NB4 (cell line): ENCODE measurements at regions not wholly inside any gene's neighbourhood (a gene's known extent, or its start where the extent isn't known, plus 50 kb on each side); places are given as distances from the start of the nearest gene placed in this dataset.

Experiments
- DNase-seq: peaks from one replicate; pipeline ENCODE4 v3.0.0; 2010; ENCODE audit warnings: low read depth
- H3K4me3 ChIP-seq: one replicate; pipeline ENCODE4 v1.5.1; 2011; ENCODE audit warnings: mild to moderate bottlenecking, low read depth, low read length, moderate library complexity
- CTCF ChIP-seq: IDR thresholded peaks from one replicate; pipeline ENCODE4 v1.5.1; 2012; ENCODE audit warnings: low read depth, low read length
- MAX ChIP-seq: IDR thresholded peaks from 2 replicates; pipeline ENCODE4 v1.6.1; 2011; ENCODE audit warnings: low read depth, low read length
- MYC ChIP-seq: IDR thresholded peaks from 2 replicates; pipeline ENCODE4 v1.6.1; 2011; ENCODE audit warnings: low read depth, low read length
- POLR2A ChIP-seq: IDR thresholded peaks from 2 replicates; pipeline ENCODE4 v1.6.1; 2011; ENCODE audit warnings: mild to moderate bottlenecking; ENCODE audit not compliant: insufficient read length; ENCODE audit errors: extremely low read depth

- no peak for DNase-seq
- TF ChIP-seq MAX = no peak
- no peak for TF ChIP-seq POLR2A
- TF ChIP-seq MYC = no peak
- no peak for TF ChIP-seq CTCF
- no peak overlapping the region for H3K4me3 ChIP-seq
These were observed 551.1 kb downstream of the PLPP3 start for GRCh38 chr1:56028244-56028643.

- TF ChIP-seq CTCF (no peak), POLR2A (no peak), MYC (no peak), MAX (no peak)
- no peak overlapping the region for H3K4me3 ChIP-seq
- no peak for DNase-seq
These were observed 553.4 kb downstream of the PLPP3 start for GRCh38 chr1:56025942-56026341.

GRCh38 chr1:56024155-56024554 is 555.2 kb downstream of the PLPP3 start:
- no peak overlapping the region for H3K4me3 ChIP-seq
- TF ChIP-seq POLR2A (no peak), MYC (no peak), MAX (no peak), CTCF (no peak)
- DNase-seq = no peak

GRCh38 chr1:56019922-56020321 is 559.4 kb downstream of the PLPP3 start:
- TF ChIP-seq MAX (no peak), CTCF (no peak), MYC (no peak), POLR2A (no peak)
- no peak for DNase-seq
- H3K4me3 ChIP-seq = no peak overlapping the region

- H3K4me3 ChIP-seq = no peak overlapping the region
- TF ChIP-seq POLR2A (no peak), MYC (no peak), CTCF (no peak), MAX (no peak)
- DNase-seq = no peak
These were observed 559.9 kb downstream of the PLPP3 start for GRCh38 chr1:56019472-56019871.

GRCh38 chr1:56017336-56017735 is 562.0 kb downstream of the PLPP3 start:
- no peak overlapping the region for H3K4me3 ChIP-seq
- no peak for TF ChIP-seq CTCF
- TF ChIP-seq MYC = no peak
- TF ChIP-seq POLR2A = no peak
- DNase-seq = no peak
